GM19463 (cell line): ENCODE measurements at regions not wholly inside any gene's neighbourhood (a gene's known extent, or its start where the extent isn't known, plus 50 kb on each side); places are given as distances from the start of the nearest gene placed in this dataset.

Experiments
- ATAC-seq: cut with Tn5 transposase; IDR thresholded peaks from one replicate; pipeline ENCODE4 v1.9.1; 2021; ENCODE audit warnings: mild to moderate bottlenecking, moderate library complexity; ENCODE audit not compliant: unreplicated experiment

DNA sequence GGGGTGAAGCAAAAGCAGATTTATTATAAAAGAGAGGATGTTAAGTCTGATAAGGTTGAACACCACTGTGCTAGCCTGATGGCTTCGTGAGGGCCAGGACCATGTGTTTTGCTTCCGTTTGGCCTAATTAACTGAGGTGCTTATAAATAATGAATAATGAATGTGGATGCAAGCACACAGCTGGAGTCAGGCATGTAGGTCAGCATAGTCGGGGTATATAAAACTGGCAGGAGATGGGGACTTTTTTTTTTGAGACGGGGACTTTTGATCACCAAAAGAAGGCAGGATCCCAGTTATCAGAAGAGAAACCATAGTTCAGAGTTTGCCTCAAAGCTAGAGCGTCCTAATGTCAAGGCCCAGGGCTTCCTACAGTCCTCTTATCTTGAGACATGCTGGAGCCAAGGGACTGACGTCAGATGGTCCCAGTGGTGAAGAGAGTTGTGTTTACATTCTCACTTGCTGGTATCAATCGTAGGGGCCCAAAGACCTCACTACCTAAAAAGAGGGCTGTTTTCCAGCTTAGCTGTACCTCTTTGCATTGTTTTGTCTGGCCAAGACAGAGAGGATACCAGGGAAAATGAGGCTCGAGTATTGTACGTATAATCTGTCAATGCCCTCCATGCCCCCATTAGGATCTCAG, 50.4 kb downstream of the RTL9 start:
- ATAC-seq, result no peak

DNA sequence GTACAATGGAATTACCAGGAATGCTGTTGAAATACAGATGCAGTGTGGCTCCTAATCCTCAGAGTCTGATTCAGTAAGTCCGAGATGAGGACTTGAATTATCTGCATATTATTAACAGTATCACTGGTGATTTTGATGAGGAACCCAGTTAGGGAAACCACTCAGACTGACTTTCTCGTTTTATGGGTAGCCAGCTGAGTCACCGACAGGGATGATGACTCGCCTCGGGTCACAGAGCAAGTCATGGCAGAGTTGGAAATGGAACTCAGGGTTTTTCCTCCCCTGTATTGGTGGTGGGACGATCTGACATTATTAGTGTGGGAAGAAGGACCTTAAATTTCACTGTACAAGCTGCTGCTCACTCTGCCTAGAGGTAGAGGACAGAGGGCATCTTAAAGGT, 51.3 kb downstream of the RTL9 start:
- ATAC-seq, result no peak

DNA sequence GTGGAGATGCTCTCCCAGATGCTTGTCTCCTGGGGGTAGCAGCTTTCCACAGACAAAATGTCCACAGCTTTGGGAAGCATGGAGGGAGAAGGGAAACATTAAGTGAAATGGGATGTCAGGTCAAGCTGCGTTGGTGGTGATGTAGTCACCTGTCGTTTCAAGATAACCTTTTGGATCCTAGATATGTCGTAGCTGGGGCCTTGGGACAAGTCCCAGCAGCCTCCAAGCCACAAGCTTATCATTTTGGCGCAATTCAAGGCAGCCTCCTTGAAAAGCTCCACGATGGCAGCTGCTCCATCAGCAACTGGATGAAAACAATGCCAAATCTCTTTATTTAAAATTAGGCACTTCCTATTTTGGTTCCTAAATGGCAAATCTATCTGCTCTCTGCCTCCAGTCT, 52.0 kb downstream of the RTL9 start:
- ATAC-seq, result no peak

DNA sequence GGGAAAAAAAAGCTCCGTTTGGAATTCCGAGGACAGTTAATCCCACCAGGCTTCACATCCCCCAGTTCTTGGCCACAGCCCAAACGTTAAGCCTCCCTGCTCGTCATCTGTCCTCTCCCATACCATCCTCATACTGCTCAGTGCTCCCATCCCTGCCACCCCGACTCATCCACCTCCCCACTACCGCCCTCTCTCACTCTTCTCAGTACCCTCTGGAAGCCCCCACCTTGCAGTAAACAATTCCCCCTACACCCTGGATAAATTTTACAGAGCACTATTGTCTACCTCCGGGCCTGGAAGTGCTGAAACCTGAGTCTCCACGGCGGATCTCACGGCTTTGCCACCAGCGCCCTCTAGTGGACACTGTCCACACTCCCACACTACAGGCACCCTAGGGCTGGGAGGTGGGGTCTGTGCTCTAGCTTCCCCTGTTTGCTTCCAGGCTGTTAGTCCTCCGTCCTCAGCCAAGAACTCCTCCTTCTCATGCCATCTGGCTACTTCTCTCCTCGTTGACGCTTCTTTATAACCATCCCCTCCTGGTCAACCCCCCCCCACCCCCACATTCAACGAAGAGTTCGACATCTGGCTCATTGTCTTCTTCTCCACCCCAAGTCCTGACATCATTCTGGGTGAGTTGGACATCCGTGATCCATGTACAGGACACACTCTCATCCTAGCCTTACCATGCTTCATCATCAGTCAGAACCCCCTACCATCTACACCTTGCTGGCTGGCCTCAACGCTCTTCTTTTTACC, 54.5 kb downstream of the RTL9 start:
- peak; percentile 56 for ATAC-seq

DNA sequence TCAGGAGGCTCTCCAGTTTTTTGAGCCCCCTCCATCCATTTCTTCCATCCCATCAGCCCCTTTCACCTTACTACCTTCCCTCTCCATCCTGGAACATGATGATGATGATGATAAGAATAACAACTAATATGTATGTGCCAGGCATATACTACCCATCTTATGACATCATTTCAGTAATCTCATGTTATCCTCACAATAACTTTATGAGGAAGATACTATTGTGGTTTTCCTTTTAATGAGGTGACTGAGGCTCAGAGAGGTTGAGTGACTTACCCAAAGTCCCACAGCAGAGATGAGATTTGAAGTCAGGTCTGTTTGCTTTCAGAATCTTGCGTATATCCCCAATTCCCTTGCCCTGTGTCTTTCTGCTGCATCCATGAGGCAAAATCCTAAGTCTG, 55.1 kb downstream of the RTL9 start:
- no peak for ATAC-seq

DNA sequence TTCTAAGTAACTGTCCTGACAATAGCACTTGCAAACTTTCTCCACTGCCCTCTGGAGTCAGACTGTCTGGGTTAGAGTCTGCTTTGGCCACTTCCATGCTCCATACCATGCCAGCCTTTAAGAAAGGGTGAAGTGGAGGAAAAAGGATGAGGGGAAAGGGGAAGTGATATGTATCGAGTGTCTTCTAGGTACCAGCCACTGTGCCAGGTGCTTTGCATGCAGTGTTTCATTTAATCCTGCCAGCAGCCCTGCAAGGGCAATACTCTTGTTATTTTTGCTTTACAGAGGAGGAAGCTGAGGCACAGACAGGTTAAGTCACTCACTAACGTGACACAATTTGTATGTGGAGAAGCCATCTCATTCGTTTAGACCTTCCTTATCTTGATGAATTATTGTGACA, 55.6 kb downstream of the RTL9 start:
- ATAC-seq, result peak; percentile 15

DNA sequence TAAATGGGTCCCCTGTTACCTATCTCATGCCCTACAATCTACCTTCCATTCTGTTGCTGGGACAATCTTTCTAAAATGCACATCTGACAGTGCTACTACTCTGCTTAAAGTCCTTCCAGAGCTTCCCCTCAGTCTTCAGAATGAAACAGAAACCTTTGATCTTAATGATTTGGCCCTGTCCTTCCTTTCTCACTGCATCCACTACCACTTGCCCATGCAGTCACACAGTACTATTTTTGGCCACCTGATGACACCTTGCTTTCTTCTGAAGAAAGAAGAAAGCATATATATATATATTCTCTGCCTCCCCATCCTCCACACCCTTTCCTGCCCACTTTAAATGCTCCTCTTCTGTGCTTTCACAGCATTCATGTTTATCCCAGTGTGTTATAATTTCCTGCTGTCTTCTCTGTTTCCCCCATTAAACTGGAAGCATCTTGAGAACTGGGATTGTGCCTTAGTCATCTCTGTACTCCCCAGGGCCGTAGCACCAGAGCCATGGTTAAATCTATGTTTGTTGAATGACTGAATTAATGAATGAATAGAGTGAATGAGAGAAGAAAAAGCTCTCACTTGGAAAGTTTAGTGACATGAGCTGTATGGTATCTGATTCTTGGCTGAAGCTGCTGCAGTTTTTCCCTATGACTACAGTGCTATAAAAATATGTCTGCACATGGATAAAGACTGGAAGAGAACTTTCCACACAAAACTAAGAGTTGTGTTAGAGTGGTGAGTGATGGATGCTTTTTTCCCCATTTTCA, 56.2 kb downstream of the RTL9 start:
- ATAC-seq, result peak; percentile 59

DNA sequence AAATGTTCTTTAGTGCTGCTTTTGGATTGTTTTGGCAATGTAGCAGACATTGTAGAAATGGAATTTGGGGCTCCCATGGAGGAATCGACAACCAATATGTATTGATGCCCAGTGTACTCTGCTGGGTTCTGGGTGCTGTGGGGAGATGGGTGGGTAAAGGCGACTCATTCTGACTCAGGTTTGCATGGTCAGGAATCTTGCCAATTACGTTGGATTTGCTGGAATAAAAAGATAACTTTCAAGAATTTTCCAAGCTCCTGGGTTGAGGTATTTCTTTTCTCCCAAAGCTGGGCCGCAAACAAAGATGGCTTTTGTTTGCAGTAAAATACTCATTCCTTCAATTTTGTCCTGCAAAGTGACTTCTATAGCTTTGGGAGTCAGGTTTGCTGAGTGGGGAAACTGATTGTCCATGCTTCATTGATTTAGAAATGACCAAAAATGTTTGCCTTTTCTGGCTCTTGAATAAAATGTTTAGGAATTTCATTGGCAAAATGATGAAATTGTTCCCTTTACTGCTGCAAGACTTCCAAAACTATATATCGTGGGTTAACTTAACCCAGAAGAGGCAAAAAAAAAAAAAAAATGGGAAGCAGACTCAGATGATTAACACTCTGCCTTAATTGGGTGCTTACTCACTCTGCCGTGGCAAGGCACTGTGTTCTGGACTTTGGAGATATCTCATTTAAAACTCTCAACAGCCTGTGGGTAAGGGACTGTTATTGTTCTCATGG, 57.0 kb downstream of the RTL9 start:
- ATAC-seq, result no peak

DNA sequence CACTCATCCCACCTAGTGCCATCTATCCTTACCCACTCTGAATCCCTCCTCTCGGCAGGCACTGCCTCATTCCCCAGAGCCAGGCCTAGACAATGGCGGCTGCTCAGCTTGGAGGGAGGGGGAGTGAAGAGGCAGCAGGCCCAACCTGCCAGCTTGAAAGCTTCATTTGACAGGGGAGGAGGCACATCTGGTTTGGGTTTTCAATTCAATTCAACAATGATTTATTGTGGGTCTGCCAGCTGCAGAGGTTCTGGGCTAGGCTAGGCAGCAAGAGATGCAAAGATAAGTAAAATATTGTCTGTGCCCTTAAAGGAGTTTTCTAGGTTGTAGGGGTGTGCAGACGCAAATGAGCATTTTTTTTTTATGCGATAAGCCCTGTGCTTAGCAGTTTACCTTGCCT, 58.5 kb downstream of the RTL9 start:
- ATAC-seq, result no peak

DNA sequence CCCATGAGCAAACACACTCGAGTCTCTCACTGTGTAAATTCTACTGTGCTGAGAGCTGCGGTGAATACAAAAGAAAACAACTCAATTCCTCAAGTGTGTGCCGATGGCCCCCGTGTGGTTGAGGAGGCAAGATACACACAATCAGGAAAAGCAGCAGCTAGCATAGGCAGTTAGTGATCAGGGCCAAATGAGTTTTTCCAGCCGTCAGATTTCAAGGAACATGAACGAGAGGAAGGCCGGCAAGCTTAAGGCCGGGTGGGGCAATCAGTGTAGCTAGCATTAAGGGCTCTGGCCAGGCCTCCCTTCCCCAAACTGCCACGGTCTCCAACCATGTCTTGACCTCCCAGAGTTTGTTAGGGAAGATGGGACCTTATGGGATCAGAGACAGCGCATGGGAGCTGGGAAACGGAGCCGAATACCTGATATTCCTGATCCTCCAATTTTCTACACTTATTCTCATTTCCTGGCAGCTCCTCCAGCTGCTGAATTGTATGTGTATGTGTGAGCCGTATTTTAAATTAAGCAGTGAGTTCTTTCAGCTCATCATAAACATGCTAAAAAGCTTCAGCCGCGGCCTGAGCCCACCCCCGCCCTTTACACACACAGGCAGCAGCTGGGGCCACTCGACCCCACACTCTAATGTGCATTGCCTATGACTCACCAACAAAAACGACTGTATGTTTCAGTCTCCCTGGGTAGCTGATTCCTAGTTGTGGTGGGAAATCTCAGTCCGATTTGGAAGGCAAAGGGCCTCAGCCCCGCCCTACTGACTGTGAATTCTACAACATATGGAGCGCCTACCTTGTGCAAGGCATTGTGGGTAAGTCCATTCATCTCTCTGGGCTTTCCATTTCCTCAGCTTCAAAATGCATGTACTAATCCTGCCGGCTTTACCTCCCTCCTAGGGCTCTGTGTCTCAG, 59.9 kb downstream of the RTL9 start:
- no peak for ATAC-seq

DNA sequence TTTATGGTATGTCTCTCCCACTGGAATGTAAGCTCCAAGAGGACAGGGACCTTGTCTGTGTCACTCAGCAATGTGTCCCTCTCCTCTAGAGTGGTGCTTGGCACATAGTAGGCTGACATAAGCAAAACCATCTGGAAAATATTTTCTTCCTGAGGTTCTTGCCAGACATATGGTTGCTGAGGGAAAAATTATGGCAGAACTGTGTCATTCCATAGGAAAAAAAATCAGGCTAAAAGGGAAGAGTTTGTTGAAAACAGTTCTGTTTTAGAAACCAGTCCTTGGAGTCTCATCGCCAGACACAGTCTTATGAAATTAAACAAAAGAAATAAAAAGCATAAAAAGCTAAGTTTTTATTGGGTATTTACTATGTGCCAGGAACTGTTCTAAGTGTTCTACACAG, 60.9 kb downstream of the RTL9 start:
- no peak for ATAC-seq

DNA sequence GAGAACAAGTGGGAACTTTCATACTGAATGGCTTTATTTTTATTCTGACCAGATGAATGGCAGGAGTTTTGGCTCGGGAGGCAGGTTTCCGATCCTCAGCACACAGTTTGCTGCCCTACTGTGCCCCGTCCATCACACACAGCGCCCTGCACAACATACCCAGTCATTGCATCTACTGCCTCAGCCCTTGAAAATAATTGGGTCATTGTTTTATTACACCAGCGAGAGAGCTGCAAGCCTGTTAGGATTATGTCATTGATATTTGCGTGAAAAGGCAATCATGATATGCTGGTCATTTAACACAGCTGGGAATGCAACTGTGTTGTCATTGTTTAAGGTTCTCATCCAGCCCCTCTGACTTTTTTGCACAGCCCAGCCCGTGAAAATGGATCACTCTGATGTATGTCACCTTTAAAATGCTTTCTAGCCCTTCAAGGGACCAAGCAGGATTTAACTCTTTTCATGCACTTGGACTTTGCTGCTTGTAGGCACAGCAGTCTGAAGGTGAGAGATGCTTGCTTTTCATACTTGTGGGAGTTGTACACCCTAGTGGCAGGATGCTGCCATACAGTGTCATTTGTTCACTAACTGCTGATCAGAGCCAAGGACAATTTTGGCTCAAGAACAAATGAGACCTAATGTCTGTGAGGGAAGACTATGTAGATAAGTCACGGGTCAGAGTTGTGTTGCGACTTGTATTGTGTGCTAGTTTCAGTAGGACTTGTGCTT, 62.3 kb downstream of the RTL9 start:
- ATAC-seq, result no peak

DNA sequence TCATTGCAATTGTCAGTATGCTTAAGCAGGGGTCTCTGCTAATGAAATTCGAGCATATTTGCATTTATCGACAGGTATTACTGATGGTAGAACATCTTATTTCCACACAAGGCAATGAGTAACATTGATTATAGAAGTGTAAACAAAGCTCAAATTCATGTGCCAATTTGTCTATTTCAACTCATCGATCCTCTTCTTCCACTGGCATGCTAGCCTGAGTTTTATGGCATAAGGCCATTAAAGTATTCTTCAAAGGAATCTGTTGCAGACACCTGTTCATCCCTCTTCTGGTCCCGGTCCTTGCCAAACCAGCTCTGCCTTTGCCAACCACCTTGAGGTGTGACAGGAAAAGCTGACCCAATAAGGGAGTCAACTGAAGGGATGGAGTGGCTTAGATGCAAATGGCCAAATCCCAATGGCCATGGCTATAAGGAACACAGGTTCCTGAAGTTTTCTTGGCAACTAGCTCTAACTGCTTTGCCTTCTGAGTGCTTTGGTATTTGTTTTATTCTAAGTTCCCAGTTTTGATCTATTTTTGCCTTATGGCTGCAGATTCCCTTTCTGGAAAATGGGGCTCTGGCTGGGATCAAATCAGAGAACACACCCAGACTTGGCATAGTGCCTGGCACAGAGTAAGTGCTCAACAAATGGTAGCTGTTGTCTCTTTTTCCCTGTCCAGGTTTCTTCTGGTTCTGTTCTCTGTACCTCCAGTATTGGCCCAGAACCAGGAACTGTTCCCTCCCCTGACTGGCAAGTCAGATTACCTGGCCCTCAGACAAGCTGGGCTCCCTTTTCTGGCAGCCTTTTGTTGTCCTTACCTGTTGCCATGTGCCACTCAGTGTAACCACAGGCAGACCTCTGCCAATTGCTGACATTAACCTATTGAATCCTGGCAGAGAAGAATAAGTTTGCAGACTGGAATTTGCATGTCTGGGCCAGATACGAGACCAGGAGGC, 63.1 kb downstream of the RTL9 start:
- no peak for ATAC-seq

DNA sequence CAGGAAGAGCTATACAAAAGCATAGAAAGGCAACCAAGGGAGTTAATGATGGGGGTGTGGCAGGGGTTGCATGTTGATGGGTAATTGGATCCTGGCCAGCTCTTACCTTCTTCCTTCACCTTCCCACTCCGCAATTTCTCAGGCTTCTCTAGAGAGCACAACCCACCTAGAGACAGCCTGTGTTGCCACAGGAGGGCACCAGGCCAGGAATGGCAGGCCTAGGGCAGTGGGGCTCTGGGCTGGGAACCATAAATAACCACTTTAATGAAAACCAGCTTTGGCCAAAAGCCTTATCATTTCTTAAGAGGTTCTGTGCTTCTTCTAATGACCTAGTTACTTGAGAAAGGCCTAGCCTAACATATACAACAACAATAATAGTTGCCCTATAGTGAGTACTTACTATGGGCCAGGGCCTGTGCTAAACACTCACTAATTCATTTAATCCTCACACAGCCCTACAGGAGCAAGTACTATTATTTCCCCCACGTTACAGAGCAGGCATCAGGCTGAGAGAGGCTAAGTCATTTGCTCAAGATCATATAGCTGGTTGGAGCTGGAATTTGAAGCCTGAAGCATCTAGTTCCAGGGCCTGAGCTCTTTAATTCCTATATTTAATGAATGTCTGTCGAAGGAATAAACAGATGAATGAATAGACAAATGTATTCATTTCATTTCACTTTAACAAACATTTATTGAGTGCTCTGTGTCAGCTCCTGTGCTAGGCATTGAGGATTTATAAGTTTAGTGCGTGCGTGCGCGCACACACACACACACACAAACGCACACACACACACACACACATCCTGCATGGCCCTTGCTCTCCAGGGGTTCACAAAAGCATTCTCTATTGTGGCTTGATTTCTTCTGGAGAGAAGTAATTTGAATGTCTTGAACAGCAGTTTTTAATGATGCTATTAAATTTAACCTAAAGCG, 66.8 kb downstream of the RTL9 start:
- ATAC-seq, result no peak

DNA sequence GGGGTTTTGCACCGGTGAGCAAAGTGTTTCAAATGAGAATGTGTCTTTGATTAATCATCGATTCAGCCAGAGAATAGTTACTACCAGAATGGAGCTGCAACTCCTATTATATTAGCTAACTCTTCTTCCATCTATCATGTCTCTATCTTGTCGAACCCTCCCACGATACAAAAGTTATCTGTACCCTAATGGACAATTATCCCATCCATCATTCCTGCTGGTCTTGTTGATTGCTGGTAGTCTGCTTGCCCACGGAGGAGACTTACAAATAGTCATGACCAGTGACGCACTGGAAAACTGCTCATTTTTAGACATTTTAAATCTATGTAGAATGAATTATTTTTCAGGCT, 67.5 kb downstream of the RTL9 start:
- no peak for ATAC-seq

DNA sequence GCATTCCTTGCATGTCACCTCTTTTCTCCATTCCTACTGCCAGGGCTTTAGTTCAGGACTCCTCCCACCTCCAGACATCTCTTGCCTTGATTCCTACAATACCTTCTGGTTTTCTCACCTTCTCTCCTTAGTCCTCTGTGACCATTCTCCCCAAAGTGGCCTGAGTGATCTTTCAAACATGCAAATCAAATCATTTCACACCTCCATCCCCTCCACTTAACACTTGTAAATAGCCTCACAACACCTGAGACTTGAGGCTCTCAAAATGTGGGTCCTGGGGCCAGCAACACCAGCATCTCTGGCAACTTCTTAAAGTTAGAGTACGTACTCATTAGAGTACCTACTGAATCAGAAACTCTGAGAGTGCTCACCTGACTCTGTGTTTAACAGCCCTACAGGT, 68.4 kb downstream of the RTL9 start:
- ATAC-seq, result no peak

DNA sequence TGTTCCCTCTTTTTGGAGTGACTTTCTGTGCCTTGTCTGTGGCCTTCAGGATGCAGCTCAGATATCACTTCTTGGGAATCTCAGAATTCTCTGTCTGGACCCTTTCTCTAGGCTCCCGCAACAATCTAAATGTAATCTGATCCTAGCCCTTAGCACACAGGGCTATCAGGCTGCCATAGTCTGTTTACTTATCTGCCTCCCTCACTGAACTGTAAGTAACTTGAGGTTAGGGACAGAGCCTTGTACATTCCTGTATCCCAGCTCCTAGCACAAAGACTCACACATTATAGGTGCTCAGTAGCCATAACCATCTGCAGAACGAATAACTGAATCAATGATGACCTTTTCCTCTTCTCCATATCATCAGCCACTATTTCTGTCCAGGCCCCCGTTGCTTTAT, 69.5 kb downstream of the RTL9 start:
- ATAC-seq, result no peak
